ENCODE measurements at regions not wholly inside any gene's neighbourhood (a gene's known extent, or its start where the extent isn't known, plus 50 kb on each side); places are given as distances from the start of the nearest gene placed in this dataset.

GRCh38 chr18:73218293-73218692 lies 350.5 kb upstream of the NETO1 start:
- no peak overlapping the region for H3K18ac ChIP-seq (ENCODE audit: insufficient read length, low read depth, low read length)
- H3K79me1 ChIP-seq (ENCODE audit: insufficient read depth, low read depth, low read length, poor library complexity, severe bottlenecking) = no peaks in the 10 kb centered on the region
- H3K27ac Mint-ChIP-seq = no peak overlapping the region
- peaks cover 16 to 27% of the 10 kb centered on the region in 2 experiments; a peak in 4 of 5 replicates for H3K9me3 Mint-ChIP-seq
- no peak overlapping the region for H4K5ac ChIP-seq (ENCODE audit: insufficient read length, low read depth, low read length)
- H3K4me2 ChIP-seq (ENCODE audit: insufficient read depth, insufficient read length, low read length) = no peak overlapping the region
- no peaks in the 10 kb centered on the region for H4K20me1 ChIP-seq (ENCODE audit: control insufficient read depth, insufficient read depth, insufficient read length)
- H3K27ac ChIP-seq (ENCODE audit: insufficient read length, low read depth, low read length) = no peak overlapping the region
- no peak overlapping the region for H4K91ac ChIP-seq (ENCODE audit: insufficient read length, low read depth, low read length)
- peaks cover 17% of the 10 kb centered on the region for H3K9me3 ChIP-seq (ENCODE audit: control insufficient read depth, low read depth, low read length)
- H2AFZ ChIP-seq (ENCODE audit: low read length) = no peak overlapping the region
- H3K56ac ChIP-seq (ENCODE audit: insufficient read length, low read depth, low read length) = no peak overlapping the region
- no peak overlapping the region for H4K8ac ChIP-seq (replicated peaks; ENCODE audit: insufficient read length, low read depth, low read length)
- no peak overlapping the region for H3K4ac ChIP-seq (ENCODE audit: low read depth, low read length)
- H2BK20ac ChIP-seq (ENCODE audit: low read depth, low read length, poor library complexity, severe bottlenecking) = no peak overlapping the region
- no peak overlapping the region for H2BK15ac ChIP-seq (ENCODE audit: low read depth, low read length)
- no CpG with 5 or more reads among the region's 2 CpGs for WGBS (ENCODE audit: extremely low coverage, insufficient read length, low lambda C conversion rate)
- H3K79me2 ChIP-seq (ENCODE audit: insufficient read depth, low read length) = no peaks in the 10 kb centered on the region
- H2AK5ac ChIP-seq (ENCODE audit: insufficient read length, low read length) = no peak overlapping the region
- DNase-seq = no peak
- H3K4me1 ChIP-seq (ENCODE audit: insufficient read depth, low read length) = no peaks in the 10 kb centered on the region
- H3K27me3 Mint-ChIP-seq (ENCODE audit: low read depth) = no peaks in the 10 kb centered on the region
- H3K4me3 Mint-ChIP-seq = no peak overlapping the region
- no peaks in the 10 kb centered on the region for H3K4me1 Mint-ChIP-seq
- no peak overlapping the region for H3T11ph ChIP-seq (ENCODE audit: low read length)
- no peak overlapping the region for H3K23ac ChIP-seq (ENCODE audit: insufficient read length, low read depth, low read length)
- H3K27me3 ChIP-seq (ENCODE audit: insufficient read depth, low read length) = no peaks in the 10 kb centered on the region
- H2BK5ac ChIP-seq (ENCODE audit: insufficient read length, low read length) = no peak overlapping the region
- H3K36me3 Mint-ChIP-seq (ENCODE audit: insufficient read depth in 1 of 3, low read depth in 3 of 3) = peaks cover 0 to 19% (median 16%) of the 10 kb centered on the region in 3 experiments; a peak in 5 of 7 replicates
- no peak overlapping the region for H3K9ac ChIP-seq (ENCODE audit: extremely low read depth, insufficient read length, low read length)
- H3K14ac ChIP-seq (ENCODE audit: insufficient read depth, low read length) = no peak overlapping the region
- H2BK12ac ChIP-seq (ENCODE audit: insufficient read length, low read depth, low read length) = no peak overlapping the region
- no peak overlapping the region for H2BK120ac ChIP-seq (ENCODE audit: low read depth, low read length, poor library complexity, severe bottlenecking)
- no peaks in the 10 kb centered on the region for H3K23me2 ChIP-seq (ENCODE audit: insufficient read length, low read depth, low read length, poor library complexity, severe bottlenecking)
- TF ChIP-seq CTCF (conservative IDR thresholded peaks at IDR 0.05) = no peak

Data from H9 (cell line).